Fibroblast of lung (primary cell): ENCODE measurements at regions not wholly inside any gene's neighbourhood (a gene's known extent, or its start where the extent isn't known, plus 50 kb on each side); places are given as distances from the start of the nearest gene placed in this dataset.

Source experiments
- CTCF ChIP-seq, 2 donors: IDR thresholded peaks in 1 of 2; conservative IDR thresholded peaks in 1 of 2; 1 replicate in 1 of 2; 2 replicates in 1 of 2; pipeline ENCODE4 v1.5.1; 2011 to 2012; ENCODE audit warnings: low read length in 2 of 2, control low read depth in 1 of 2, inconsistent platforms in 1 of 2, low read depth in 1 of 2, mild to moderate bottlenecking in 1 of 2
- EZH2 ChIP-seq: IDR thresholded peaks from 2 replicates; pipeline ENCODE4 v1.5.1; 2012; ENCODE audit warnings: low read length, control low read depth, mild to moderate bottlenecking; ENCODE audit errors: missing control alignments

- no peak for TF ChIP-seq CTCF (conservative IDR thresholded peaks at IDR 0.05 in 1 of 2, IDR thresholded peaks at IDR 0.05 in 1 of 2; ENCODE audit: low read depth in 1 of 2, low read length in 2 of 2)
- no peak for TF ChIP-seq EZH2
These were observed 83.9 kb upstream of the NTF3 start for GRCh38 chr12:5348057-5348456.
